HUES48 (cell line): ENCODE measurements at regions not wholly inside any gene's neighbourhood (a gene's known extent, or its start where the extent isn't known, plus 50 kb on each side); places are given as distances from the start of the nearest gene placed in this dataset.

Experiments used
- H3K27ac ChIP-seq: one replicate; pipeline ENCODE4 v1.7.0; 2013; ENCODE audit warnings: low read depth, low read length, inconsistent platforms
- H3K27me3 ChIP-seq: 2 replicates; pipeline ENCODE4 v1.6.1; 2013; ENCODE audit warnings: mild to moderate bottlenecking, low read length; ENCODE audit not compliant: control insufficient read depth, insufficient read depth
- H3K36me3 ChIP-seq: 2 replicates; pipeline ENCODE4 v1.6.1; 2013; ENCODE audit warnings: low read length; ENCODE audit not compliant: control insufficient read depth, insufficient read depth
- H3K4me1 ChIP-seq: 2 replicates; pipeline ENCODE4 v1.6.1; 2013; ENCODE audit warnings: mild to moderate bottlenecking, low read length; ENCODE audit not compliant: control insufficient read depth, insufficient read depth
- H3K4me3 ChIP-seq: 2 replicates; pipeline ENCODE4 v1.5.1; 2013; ENCODE audit warnings: mild to moderate bottlenecking, low read depth, low read length
- H3K9ac ChIP-seq: 2 replicates; pipeline ENCODE4 v1.6.1; 2013; ENCODE audit warnings: mild to moderate bottlenecking, low read depth, low read length, moderate library complexity
- H3K9me3 ChIP-seq: 2 replicates; pipeline ENCODE4 v1.6.1; 2013; ENCODE audit warnings: low read length; ENCODE audit not compliant: control insufficient read depth, insufficient read depth

GRCh38 chr7:41256186-41256945 lies 446.5 kb downstream of the INHBA start:
- Histone ChIP-seq H3K27me3 (no peaks in the 10 kb centered on the region), H3K27ac (no peak overlapping the region), H3K4me3 (no peak overlapping the region), H3K9me3 (no peaks in the 10 kb centered on the region), H3K9ac (no peak overlapping the region), H3K4me1 (peaks cover 6% of the 10 kb centered on the region; the same call in 1 of the 2 replicates), H3K36me3 (no peaks in the 10 kb centered on the region)

GRCh38 chr7:41255716-41256115 lies 447.2 kb downstream of the INHBA start:
- H3K36me3 ChIP-seq, result no peaks in the 10 kb centered on the region
- H3K9ac ChIP-seq, result no peak overlapping the region
- peaks cover 6% of the 10 kb centered on the region; the same call in 1 of the 2 replicates for H3K4me1 ChIP-seq
- H3K4me3 ChIP-seq, result no peak overlapping the region
- no peak overlapping the region for H3K27ac ChIP-seq
- H3K9me3 ChIP-seq, result no peaks in the 10 kb centered on the region
- no peaks in the 10 kb centered on the region for H3K27me3 ChIP-seq

- Histone ChIP-seq H3K27me3 (no peaks in the 10 kb centered on the region), H3K36me3 (no peaks in the 10 kb centered on the region), H3K4me1 (peaks cover 6% of the 10 kb centered on the region; the same call in 1 of the 2 replicates), H3K4me3 (no peak overlapping the region), H3K9me3 (no peaks in the 10 kb centered on the region), H3K27ac (no peak overlapping the region), H3K9ac (no peak overlapping the region)
Observed at GRCh38 chr7:41255113-41255512, 447.8 kb downstream of the INHBA start.

GRCh38 chr7:41252957-41253356 lies 449.9 kb downstream of the INHBA start:
- Histone ChIP-seq H3K4me1 (peaks cover 6% of the 10 kb centered on the region; the same call in 1 of the 2 replicates), H3K9me3 (no peaks in the 10 kb centered on the region), H3K36me3 (no peaks in the 10 kb centered on the region), H3K27me3 (no peaks in the 10 kb centered on the region), H3K27ac (no peak overlapping the region), H3K4me3 (no peak overlapping the region), H3K9ac (no peak overlapping the region)

- Histone ChIP-seq H3K4me1 (peaks cover 6% of the 10 kb centered on the region; the same call in 1 of the 2 replicates), H3K36me3 (no peaks in the 10 kb centered on the region), H3K9me3 (no peaks in the 10 kb centered on the region), H3K27ac (no peak overlapping the region), H3K9ac (no peak overlapping the region), H3K4me3 (no peak overlapping the region), H3K27me3 (no peaks in the 10 kb centered on the region)
Observed at GRCh38 chr7:41252551-41252950, 450.3 kb downstream of the INHBA start.

GRCh38 chr7:41247143-41247865 lies 455.6 kb downstream of the INHBA start:
- Histone ChIP-seq H3K27me3 (no peaks in the 10 kb centered on the region), H3K9me3 (no peaks in the 10 kb centered on the region), H3K36me3 (no peaks in the 10 kb centered on the region), H3K27ac (no peak overlapping the region), H3K4me3 (no peak overlapping the region), H3K9ac (no peak overlapping the region), H3K4me1 (no peaks in the 10 kb centered on the region)

GRCh38 chr7:41245916-41246315 lies 457.0 kb downstream of the INHBA start:
- Histone ChIP-seq H3K9me3 (no peaks in the 10 kb centered on the region), H3K27me3 (no peaks in the 10 kb centered on the region), H3K9ac (no peak overlapping the region), H3K4me1 (no peaks in the 10 kb centered on the region), H3K36me3 (no peaks in the 10 kb centered on the region), H3K27ac (no peak overlapping the region), H3K4me3 (no peak overlapping the region)

- Histone ChIP-seq H3K27ac (no peak overlapping the region), H3K36me3 (no peaks in the 10 kb centered on the region), H3K9me3 (no peaks in the 10 kb centered on the region), H3K27me3 (no peaks in the 10 kb centered on the region), H3K9ac (no peak overlapping the region), H3K4me1 (no peaks in the 10 kb centered on the region), H3K4me3 (no peak overlapping the region)
Observed at GRCh38 chr7:41244246-41244645, 458.6 kb downstream of the INHBA start.

- no peak overlapping the region for H3K9ac ChIP-seq
- H3K27me3 ChIP-seq, result no peaks in the 10 kb centered on the region
- no peaks in the 10 kb centered on the region for H3K36me3 ChIP-seq
- no peaks in the 10 kb centered on the region for H3K4me1 ChIP-seq
- no peak overlapping the region for H3K27ac ChIP-seq
- no peak overlapping the region for H3K4me3 ChIP-seq
- no peaks in the 10 kb centered on the region for H3K9me3 ChIP-seq
Observed at GRCh38 chr7:41241641-41242040, 461.2 kb downstream of the INHBA start.

GRCh38 chr7:41239596-41239995 lies 463.3 kb downstream of the INHBA start:
- no peak overlapping the region for H3K4me3 ChIP-seq
- no peak overlapping the region for H3K27ac ChIP-seq
- H3K27me3 ChIP-seq, result no peaks in the 10 kb centered on the region
- no peak overlapping the region for H3K9ac ChIP-seq
- H3K36me3 ChIP-seq, result no peaks in the 10 kb centered on the region
- H3K4me1 ChIP-seq, result no peaks in the 10 kb centered on the region
- no peaks in the 10 kb centered on the region for H3K9me3 ChIP-seq

GRCh38 chr7:41238851-41239331 lies 464.0 kb downstream of the INHBA start:
- H3K9ac ChIP-seq, result no peak overlapping the region
- no peak overlapping the region for H3K4me3 ChIP-seq
- no peak overlapping the region for H3K27ac ChIP-seq
- no peaks in the 10 kb centered on the region for H3K36me3 ChIP-seq
- no peaks in the 10 kb centered on the region for H3K9me3 ChIP-seq
- no peaks in the 10 kb centered on the region for H3K4me1 ChIP-seq
- H3K27me3 ChIP-seq, result no peaks in the 10 kb centered on the region
